Urinary bladder (tissue), 3 donors: ENCODE measurements at regions not wholly inside any gene's neighbourhood (a gene's known extent, or its start where the extent isn't known, plus 50 kb on each side); places are given as distances from the start of the nearest gene placed in this dataset.

Experiments used
- DNase-seq: peaks from one replicate; pipeline ENCODE4 v3.0.0-alpha.2; 2015; ENCODE audit errors: extremely low spot score
- H3K27ac ChIP-seq: one replicate; pipeline ENCODE4 v1.5.1; 2013; ENCODE audit warnings: low read depth, mild to moderate bottlenecking, moderate library complexity
- H3K36me3 ChIP-seq: one replicate; pipeline ENCODE4 v1.6.1; 2013; ENCODE audit warnings: mild to moderate bottlenecking, moderate library complexity; ENCODE audit not compliant: insufficient read depth
- H3K4me1 ChIP-seq: one replicate; pipeline ENCODE4 v1.6.1; 2013; ENCODE audit warnings: mild to moderate bottlenecking, moderate library complexity; ENCODE audit not compliant: insufficient read depth
- H3K4me3 ChIP-seq: one replicate; pipeline ENCODE4 v1.5.1; 2013; ENCODE audit warnings: low read depth, low read length
- WGBS: extraction: QIAGEN DNeasy Blood & Tissue Kit; methylation state at CpG from one replicate; pipeline ENCODE4 v1.1.7; 2013; 5-methylcytosine and 5-hydroxymethylcytosine counted together
- donor health status: healthy with polysubstance abuse.
- donor health status: healthy.

DNA sequence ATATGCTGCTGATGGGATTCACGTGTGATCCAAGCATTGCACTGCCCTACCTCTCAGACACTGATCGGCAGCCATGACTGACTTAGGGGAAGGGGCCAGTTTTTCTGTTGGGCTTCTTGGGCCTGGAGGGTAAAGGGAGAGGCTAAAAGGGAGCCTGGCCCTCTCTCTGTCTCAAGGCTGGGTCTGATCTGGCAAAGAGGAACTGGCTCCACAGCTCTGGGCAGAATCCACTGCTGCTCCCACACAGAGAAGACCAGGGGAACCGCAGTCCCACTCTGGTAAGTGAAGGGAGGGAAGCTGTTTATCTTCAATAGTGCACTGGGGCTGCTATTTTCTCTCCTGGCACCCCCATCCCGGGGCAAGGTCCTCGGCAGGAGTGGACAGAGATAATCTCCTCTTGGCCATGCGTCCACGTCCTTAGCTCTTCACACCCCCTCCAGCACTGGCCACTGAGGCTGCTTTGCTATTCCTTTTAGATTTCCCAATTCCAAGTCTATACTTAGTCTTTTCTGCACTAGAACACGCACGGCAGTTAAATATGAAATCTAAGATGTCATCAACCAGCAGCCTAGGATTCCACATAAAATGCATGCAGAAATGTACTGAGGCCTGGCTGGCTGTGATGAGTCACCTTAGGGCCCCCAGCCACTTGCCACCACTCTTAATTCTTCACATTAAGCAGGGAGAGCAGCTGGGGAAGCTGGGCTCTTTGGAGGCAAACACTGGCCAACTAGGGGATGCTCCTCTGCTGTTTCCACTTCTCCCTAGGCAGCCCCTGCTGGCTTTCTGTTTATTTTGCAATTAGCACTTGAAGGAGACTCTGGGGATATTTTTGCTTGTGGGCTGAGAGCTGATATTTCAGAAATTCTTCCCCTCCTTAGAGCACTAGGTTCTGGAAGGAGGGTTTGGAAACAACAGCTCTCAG is 87.8 kb upstream of the ARMC2 start:
- no peak for DNase-seq
- no peak overlapping the region for H3K27ac ChIP-seq
- 73% methylated on average over 9 of the region's 9 CpGs for WGBS

DNA sequence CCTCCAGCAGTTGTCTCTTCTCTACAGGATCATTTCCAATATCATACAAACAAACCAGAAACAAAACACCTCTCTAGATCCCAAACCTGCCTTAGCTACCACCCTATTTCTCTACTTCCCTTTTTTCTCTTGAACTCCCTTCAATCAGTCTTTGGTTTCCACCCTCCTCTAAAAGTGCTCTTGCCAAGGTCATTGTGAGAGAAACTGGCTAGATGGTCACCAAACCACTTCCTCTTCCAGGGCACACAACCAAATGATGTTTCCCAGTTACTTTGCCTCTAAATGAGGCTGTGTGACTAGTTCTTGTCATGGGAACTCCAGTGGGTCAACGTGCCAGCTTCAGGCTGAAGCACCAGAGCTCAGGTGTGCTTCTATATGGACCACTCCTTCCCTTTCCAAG is 85.8 kb upstream of the ARMC2 start:
- 88% methylated on average over 1 of the region's 1 CpG for WGBS
- H3K4me1 ChIP-seq: no peaks in the 10 kb centered on the region
- no peak overlapping the region for H3K27ac ChIP-seq
- no peaks in the 10 kb centered on the region for H3K36me3 ChIP-seq
- no peak overlapping the region for H3K4me3 ChIP-seq
- no peak for DNase-seq

More for the DNA sequence above, 87.8 kb upstream of the ARMC2 start:
- Histone ChIP-seq H3K4me3 (no peak overlapping the region), H3K4me1 (no peaks in the 10 kb centered on the region), H3K36me3 (no peaks in the 10 kb centered on the region)

DNA sequence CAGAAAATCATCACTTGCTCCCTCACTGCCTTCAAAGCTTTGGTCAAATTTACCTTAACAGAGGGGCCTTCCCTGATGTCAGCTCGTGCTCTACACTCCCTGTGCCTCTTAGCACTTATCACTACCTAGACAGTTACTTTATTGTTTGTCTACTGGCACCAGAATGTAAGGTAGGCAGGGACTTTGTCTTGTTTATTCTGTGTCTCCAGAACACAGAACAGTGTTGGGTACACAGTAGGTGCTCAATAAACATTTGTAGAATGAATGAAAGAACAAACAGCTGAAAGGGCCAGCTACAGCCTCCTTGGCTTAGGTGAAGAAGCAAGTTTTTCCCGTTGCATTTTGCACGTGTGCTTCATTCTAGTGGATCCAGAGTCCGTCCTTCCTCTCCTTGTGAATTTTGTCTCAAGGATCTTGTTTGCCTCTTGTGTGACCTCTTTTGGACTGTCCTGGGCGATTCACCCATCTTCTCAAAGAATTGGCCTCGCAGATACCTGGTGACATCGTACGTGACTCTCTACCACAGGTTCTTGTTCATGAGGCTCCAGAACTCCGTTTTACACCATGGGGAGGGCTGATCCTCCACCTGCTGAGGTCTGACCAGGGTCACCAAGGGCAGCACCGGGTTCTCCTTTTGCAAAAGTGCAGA is 84.2 kb upstream of the ARMC2 start:
- no peak overlapping the region for H3K27ac ChIP-seq
- DNase-seq: no peak
- no peaks in the 10 kb centered on the region for H3K36me3 ChIP-seq
- 88% methylated on average over 10 of the region's 10 CpGs for WGBS
- H3K4me3 ChIP-seq: no peak overlapping the region
- H3K4me1 ChIP-seq: no peaks in the 10 kb centered on the region

DNA sequence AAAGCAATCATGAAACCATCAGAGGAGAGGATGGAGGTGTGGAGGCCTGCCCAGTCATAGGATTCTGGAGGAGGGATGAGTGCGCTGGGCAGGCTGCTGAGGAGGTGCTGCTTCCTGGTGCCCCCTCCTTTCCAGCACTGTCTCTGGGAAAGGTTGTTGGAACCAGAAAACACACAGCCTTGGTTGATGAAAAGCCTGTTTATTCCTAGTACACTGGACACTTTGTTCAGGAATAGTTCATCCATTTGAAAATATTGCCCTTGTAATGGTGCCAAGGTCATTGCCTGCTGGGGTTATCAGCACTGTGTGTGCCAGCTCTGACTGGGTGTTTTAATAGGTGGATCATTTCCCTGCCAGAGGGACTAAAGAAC is 83.7 kb upstream of the ARMC2 start:
- Histone ChIP-seq H3K27ac (no peak overlapping the region), H3K36me3 (no peaks in the 10 kb centered on the region), H3K4me1 (no peaks in the 10 kb centered on the region), H3K4me3 (no peak overlapping the region)
- no peak for DNase-seq
- 98% methylated on average over 1 of the region's 1 CpG for WGBS

DNA sequence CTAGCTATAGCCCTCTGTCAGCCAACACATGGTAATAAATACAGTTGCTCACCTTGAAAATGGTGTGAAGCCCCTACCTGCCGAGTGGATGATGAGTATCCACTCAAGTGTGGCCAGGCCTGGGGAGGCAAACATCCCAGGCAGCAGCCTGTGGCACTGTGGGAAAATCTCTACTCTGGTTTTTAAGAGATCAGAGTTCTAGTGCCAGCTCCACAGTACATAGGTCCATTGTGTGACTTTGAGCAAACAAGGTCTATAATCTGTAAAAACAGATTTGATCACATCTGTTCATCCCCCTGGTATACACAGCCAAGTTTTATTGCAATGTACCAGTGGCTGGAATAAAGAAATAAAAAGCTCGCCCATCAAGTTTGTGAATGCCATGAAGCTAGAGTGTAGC is 82.7 kb upstream of the ARMC2 start:
- DNase-seq: no peak
- 92% methylated on average over 2 of the region's 2 CpGs for WGBS
- Histone ChIP-seq H3K27ac (no peak overlapping the region), H3K4me1 (no peaks in the 10 kb centered on the region), H3K4me3 (no peak overlapping the region), H3K36me3 (no peaks in the 10 kb centered on the region)

DNA sequence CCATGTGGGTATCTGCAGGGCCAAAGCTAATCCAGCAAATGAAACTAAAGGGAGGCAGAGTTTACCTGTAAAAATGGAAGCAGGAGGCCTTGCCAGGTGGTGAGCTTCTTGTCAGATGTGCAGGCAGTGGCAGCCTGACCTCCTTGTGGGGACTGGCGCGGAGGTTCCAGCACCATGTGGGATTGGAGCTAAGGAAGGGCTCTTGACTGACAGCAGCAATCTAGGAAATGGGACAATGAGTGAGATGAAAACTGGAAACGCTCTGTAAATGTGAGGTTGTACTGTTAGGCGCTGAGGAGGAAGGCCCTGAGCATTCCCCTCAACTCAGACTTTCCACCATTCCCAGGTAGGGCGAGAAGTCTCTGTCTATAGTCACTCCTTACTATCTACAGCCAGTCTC is 81.8 kb upstream of the ARMC2 start:
- H3K4me1 ChIP-seq: no peaks in the 10 kb centered on the region
- 96% methylated on average over 5 of the region's 5 CpGs for WGBS
- no peak overlapping the region for H3K27ac ChIP-seq
- H3K36me3 ChIP-seq: no peaks in the 10 kb centered on the region
- DNase-seq: no peak
- H3K4me3 ChIP-seq: no peak overlapping the region

DNA sequence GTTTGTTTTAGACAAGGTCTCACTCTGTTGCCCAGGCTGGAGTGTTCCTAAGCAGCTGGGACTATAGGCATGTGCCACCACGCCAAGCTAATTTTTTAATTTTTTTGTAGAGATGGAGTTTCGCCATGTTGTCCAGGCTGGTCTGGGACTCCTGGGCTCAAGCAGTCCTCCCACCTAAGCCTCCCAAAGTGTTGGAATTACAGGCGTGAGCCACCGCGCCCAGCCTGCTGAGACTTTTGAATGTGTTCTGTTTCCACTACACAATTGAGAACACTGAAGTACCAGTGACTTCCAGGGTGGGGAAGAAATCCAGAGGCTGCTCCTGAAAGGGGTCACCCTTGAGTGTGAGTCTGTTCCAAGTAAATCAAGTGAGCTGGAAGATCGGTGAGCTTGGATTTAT is 81.3 kb upstream of the ARMC2 start:
- DNase-seq: no peak
- Histone ChIP-seq H3K4me3 (no peak overlapping the region), H3K36me3 (no peaks in the 10 kb centered on the region), H3K4me1 (no peaks in the 10 kb centered on the region), H3K27ac (no peak overlapping the region)
- WGBS: 93% methylated on average over 6 of the region's 6 CpGs

DNA sequence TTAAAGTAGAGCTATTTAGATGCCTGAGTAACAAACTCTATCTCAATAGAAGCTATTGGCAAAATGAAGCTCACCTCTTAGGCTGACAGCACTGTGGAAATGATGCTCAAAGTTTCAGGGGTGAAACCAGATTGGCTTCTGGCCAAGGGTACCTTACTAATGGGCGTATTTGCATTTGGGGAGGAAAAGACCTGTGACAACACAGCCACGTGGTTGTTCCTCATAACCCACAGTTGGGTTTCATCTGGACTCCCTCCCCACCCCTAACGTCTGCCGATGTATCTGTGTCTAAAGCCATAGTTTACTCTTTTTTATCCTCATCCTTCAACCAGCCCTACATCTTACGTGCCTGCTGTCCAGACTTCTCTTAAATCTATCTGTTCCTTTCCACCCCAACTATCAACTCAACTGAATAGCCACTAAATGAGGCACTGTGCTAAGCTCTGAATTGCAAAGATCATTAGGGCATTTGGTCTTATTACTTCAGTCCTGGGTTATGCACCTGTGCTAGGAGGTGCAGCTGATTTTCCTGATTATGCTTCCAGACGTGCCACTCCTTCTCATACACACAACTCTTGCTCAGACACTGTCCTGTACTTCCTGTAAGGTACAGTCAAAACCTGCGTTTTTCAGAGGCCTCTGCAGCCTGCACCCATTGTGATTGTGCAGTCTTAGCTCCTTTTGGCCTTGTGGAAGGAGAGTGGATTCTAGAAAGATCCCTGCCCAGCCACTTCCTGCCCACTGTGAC is 80.6 kb upstream of the ARMC2 start:
- no peaks in the 10 kb centered on the region for H3K4me1 ChIP-seq
- H3K36me3 ChIP-seq: no peaks in the 10 kb centered on the region
- no peak for DNase-seq
- no peak overlapping the region for H3K27ac ChIP-seq
- H3K4me3 ChIP-seq: no peak overlapping the region
- 78% methylated on average over 7 of the region's 7 CpGs for WGBS

DNA sequence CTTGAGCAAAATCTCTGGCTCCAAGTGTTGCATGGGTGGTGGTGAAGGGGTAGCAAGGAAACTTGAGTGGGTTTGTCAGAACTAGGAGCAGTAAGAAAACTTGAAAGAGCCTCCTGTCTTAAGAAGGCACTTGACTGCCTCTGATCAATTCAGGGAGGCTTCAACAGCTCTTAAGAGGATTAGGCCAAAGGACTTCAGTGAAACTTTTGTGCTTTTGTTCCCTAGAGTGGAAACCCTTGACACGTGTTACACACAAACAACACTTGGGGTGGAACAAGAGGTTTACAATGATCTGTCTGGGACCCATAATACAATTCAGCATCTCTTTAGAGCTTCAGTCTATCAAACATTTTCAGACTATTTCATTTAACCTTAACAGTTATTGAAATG is 80.1 kb upstream of the ARMC2 start:
- WGBS: 97% methylated on average over 1 of the region's 1 CpG

DNA sequence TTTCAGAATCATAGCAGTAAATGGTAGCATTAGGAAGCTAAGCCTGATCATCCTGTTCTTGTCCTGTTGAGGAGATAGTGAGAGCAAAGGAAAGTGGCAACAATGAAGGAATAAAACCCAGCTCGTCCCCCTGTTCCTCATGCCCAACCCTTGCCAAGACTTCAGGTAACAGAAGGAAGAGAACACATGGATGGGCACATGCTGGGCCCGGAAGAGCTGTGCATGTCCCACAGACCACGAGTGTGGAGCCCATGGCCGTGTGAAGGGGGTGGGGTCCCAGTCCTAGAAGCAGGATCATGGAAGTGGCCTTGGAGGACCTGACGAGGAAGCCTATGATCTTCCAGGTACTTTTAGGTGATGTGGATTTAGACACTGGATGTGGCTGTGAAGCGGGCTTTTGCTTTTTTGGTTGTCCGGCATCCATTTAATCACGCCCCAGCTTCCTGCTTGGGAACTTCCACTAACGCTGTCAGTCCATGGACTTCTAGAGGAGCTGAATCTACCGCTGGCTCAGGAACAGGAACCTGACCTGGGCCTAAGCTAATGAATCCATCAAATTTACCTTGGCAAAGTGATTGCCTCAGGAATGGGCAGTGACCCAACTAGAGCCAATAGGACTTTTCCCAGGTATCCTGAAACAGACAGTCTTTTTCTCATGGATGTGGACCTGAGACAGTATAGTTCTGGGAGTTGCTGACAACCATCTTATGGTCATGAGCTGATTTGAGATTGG is 79.3 kb upstream of the ARMC2 start:
- no peak for DNase-seq
- Histone ChIP-seq H3K4me3 (no peak overlapping the region), H3K27ac (no peak overlapping the region), H3K36me3 (no peaks in the 10 kb centered on the region), H3K4me1 (no peaks in the 10 kb centered on the region)
- WGBS: 86% methylated on average over 10 of the region's 10 CpGs

More for the DNA sequence above, 80.1 kb upstream of the ARMC2 start:
- H3K4me1 ChIP-seq: no peaks in the 10 kb centered on the region
- no peak overlapping the region for H3K4me3 ChIP-seq
- no peaks in the 10 kb centered on the region for H3K36me3 ChIP-seq
- no peak overlapping the region for H3K27ac ChIP-seq
- no peak for DNase-seq

DNA sequence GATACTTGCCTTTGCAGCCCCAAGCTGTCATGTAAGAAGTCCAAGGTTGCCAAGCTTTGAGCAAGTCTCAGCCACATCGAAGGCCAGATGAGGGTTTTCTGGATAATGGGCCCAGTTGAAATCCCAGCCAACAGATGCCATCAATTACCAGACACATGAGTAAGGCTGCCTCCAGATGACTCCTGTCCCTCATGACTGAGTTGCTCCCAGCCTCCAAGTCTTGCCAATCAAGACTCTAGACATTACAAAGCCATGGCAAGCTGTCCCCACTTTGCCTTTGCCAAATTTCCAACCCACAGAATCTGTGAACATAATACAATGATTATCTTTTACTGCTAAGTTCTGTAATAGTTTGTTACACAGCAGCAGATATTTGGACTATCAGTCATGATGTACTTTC is 76.8 kb upstream of the ARMC2 start:
- 91% methylated on average over 1 of the region's 1 CpG for WGBS
- H3K27ac ChIP-seq: no peak overlapping the region

DNA sequence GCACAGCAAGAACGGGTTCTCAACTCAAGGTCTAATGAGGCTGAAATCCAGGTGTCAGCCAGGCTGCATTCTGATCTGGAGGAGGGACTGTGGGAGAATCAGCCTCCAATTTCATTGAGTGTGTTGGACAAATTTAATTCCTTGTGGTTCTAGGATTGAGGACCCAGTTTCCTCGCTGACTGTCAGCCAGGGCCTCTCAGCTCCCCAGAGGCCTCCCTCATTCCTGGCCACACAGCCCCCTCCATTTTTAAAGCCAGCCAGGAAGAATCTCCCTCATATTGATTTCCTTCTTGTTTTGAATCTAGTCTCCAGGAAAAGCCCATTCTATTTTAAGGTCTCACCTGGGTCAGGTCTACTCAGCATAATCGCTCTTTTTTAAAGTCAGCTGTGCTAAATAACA is 73.7 kb upstream of the ARMC2 start:
- no peak overlapping the region for H3K4me3 ChIP-seq

More for the DNA sequence above, 76.8 kb upstream of the ARMC2 start:
- DNase-seq: no peak
- Histone ChIP-seq H3K36me3 (no peaks in the 10 kb centered on the region), H3K4me1 (no peaks in the 10 kb centered on the region), H3K4me3 (no peak overlapping the region)

DNA sequence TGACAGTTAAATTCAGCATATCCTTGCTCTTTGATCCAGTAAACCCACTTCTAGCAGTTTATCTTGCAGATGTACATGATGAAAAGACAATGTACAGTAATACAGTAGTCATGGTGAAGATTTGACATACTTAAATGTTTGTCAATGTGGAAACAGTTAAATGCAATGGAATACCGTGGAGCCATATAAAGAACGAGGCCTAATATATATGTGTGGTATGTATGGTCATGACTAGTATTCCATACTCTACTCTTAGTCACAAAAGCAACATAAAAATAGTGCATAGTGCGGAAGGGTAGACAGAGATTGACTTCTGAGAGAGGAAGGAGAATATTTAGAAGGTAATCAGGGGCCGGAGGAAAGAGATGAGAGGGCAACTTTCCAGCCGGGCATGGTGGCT is 70.7 kb upstream of the ARMC2 start:
- no peaks in the 10 kb centered on the region for H3K36me3 ChIP-seq
- WGBS: 72% methylated on average over 5 of the region's 5 CpGs
- H3K4me3 ChIP-seq: no peak overlapping the region
- DNase-seq: no peak
- H3K27ac ChIP-seq: no peak overlapping the region
- no peaks in the 10 kb centered on the region for H3K4me1 ChIP-seq

More for the DNA sequence above, 73.7 kb upstream of the ARMC2 start:
- no peak for DNase-seq
- WGBS: 91% methylated on average over 3 of the region's 3 CpGs
- no peaks in the 10 kb centered on the region for H3K4me1 ChIP-seq
- no peak overlapping the region for H3K27ac ChIP-seq
- H3K36me3 ChIP-seq: no peaks in the 10 kb centered on the region
